A673 (cell line): ENCODE measurements at regions not wholly inside any gene's neighbourhood (a gene's known extent, or its start where the extent isn't known, plus 50 kb on each side); places are given as distances from the start of the nearest gene placed in this dataset.

ENCODE experiments used
- BruUV-seq: library from RNA; stranded (reverse); fragments of 400-500 nt; replicated peaks from 2 replicates; lab custom pipeline; 2021; lab: Mats Ljungman, UMichigan
- CTCF ChIA-PET: fragments of 300-600 bp; sonication (Branson Sonifier 250); formaldehyde crosslinking; loops from one replicate; lab custom pipeline; 2022; ENCODE audit warnings: antibody characterized with exemption; lab: Charles Lee
- POLR2A ChIA-PET: fragments of 300-600 bp; sonication (Branson Sonifier 250); formaldehyde crosslinking; loops from one replicate; lab custom pipeline; 2022; ENCODE audit warnings: antibody characterized with exemption; ENCODE audit not compliant: low non-redundant PET; lab: Charles Lee
- DNase-seq: peaks from one replicate; pipeline ENCODE4 v3.0.0-alpha.2; 2015; ENCODE audit warnings: low spot score
- H3K27ac ChIP-seq: fragments of 200-600 bp; sonication (generic); 2 replicates; pipeline ENCODE4 v1.5.1; 2016; ENCODE audit warnings: mixed run types, low read depth, mild to moderate bottlenecking, mixed read lengths, antibody characterized with exemption, low read length; ENCODE audit not compliant: poor library complexity, severe bottlenecking
- H3K27me3 ChIP-seq: fragments of 200-600 bp; sonication (generic); replicated peaks from 2 replicates; pipeline ENCODE4 v1.6.1; 2017; ENCODE audit warnings: mixed run types, low read depth, mild to moderate bottlenecking, mixed read lengths, antibody characterized with exemption, low read length; ENCODE audit not compliant: insufficient read depth, poor library complexity
- H3K36me3 ChIP-seq: fragments of 200-600 bp; sonication (generic); 2 replicates; pipeline ENCODE4 v1.6.1; 2016; ENCODE audit warnings: mixed run types, mild to moderate bottlenecking, mixed read lengths, antibody characterized with exemption, low read length; ENCODE audit not compliant: insufficient read depth, poor library complexity, severe bottlenecking
- H3K4me1 ChIP-seq: fragments of 200-600 bp; sonication (generic); 2 replicates; pipeline ENCODE4 v1.6.1; 2017; ENCODE audit warnings: mixed run types, mild to moderate bottlenecking, mixed read lengths, antibody characterized with exemption, low read length; ENCODE audit not compliant: insufficient read depth, poor library complexity, severe bottlenecking
- H3K4me3 ChIP-seq: fragments of 200-600 bp; sonication (generic); 2 replicates; pipeline ENCODE4 v1.5.1; 2016; ENCODE audit warnings: low read depth, mixed run types, mild to moderate bottlenecking, mixed read lengths, low read length; ENCODE audit not compliant: poor library complexity, severe bottlenecking
- H3K9me3 ChIP-seq: fragments of 200-600 bp; sonication (generic); 2 replicates; pipeline ENCODE4 v1.6.1; 2016; ENCODE audit warnings: mixed run types, low read depth, mild to moderate bottlenecking, mixed read lengths, antibody characterized with exemption, low read length; ENCODE audit not compliant: poor library complexity, severe bottlenecking
- EZH2 ChIP-seq: fragments of 200-600 bp; sonication (generic); IDR thresholded peaks from 2 replicates; pipeline ENCODE4 v1.6.1; 2017; ENCODE audit warnings: borderline replicate concordance, low read depth, mild to moderate bottlenecking, mixed read lengths, antibody characterized with exemption, low read length; ENCODE audit not compliant: poor library complexity, severe bottlenecking
- intact Hi-C: fragments of 100-400 bp; cut with micrococcal nuclease; formaldehyde crosslinking; loops from one replicate; pipeline ENCODE4 v1.10.0; 2022; ENCODE audit not compliant: unreplicated experiment
- TF ChIP-seq, protein P1 (sequence below): fragments of 300-800, 200-600 bp; sonication (generic); conservative IDR thresholded peaks from 2 replicates; pipeline ENCODE4 v1.5.1; 2017; ENCODE audit warnings: low read depth, mild to moderate bottlenecking, antibody characterized with exemption, low read length, moderate library complexity, mixed read lengths

DNA sequence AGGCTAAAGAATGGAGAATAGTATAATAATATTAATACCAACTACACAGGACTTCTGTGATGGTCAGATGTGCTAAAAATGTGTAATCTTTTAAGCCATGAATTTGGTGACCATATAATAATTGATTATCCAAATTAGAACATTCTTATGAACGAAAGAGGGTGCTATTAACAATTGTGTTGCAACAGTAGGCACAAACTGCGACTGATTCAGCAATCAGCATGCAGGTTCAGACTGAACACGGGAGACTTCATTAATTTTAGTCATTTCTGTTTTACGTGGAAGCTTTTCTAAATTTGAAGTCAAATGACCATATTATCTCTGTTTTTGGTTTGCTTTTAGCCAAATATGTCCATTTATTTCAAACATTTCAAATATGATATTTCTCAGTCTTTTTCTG, 54.6 kb upstream of the CHST9 start:
- POLR2A ChIA-PET, result no interaction called here
- no TSS peak for BruUV-seq
- no peak for TF ChIP-seq EZH2
- TF ChIP-seq, protein P1, sequence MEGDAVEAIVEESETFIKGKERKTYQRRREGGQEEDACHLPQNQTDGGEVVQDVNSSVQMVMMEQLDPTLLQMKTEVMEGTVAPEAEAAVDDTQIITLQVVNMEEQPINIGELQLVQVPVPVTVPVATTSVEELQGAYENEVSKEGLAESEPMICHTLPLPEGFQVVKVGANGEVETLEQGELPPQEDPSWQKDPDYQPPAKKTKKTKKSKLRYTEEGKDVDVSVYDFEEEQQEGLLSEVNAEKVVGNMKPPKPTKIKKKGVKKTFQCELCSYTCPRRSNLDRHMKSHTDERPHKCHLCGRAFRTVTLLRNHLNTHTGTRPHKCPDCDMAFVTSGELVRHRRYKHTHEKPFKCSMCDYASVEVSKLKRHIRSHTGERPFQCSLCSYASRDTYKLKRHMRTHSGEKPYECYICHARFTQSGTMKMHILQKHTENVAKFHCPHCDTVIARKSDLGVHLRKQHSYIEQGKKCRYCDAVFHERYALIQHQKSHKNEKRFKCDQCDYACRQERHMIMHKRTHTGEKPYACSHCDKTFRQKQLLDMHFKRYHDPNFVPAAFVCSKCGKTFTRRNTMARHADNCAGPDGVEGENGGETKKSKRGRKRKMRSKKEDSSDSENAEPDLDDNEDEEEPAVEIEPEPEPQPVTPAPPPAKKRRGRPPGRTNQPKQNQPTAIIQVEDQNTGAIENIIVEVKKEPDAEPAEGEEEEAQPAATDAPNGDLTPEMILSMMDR, result no peak

DNA sequence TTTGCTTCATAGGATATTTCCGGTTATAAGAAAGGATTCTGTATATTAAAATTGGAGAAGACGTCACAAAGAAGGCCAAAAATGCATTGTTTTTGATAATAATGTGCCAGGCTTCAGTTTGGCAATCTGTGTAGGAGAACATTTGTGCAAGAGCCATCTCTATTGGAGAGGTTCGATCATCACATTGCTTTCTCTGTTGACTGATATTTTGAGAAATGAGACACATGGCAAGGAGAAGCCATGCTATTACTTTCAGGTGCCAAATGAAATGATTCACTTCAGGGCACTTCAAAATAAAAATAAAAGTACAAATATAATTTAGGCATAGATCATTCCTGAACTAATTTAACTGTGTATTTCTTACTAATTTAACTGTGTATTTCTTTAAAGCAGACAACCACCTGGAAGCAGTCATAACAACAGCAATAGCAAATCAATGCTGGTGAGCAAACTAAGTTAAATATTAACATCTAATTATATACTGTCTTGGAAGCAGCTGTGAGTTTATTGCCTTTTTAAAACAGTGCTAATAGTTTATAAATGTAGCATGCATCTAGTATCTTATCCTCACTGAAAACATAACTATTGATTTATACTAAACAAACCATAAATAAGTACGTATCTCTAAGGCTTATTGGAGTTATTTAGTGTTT, 50.2 kb upstream of the CHST9 start:
- no peaks in the 10 kb centered on the region for H3K4me1 ChIP-seq
- TF ChIP-seq, protein P1, result no peak
- no peak for TF ChIP-seq EZH2
- no peak overlapping the region for H3K4me3 ChIP-seq
- CTCF ChIA-PET, result no interaction called here
- no peak overlapping the region for H3K27ac ChIP-seq
- no peaks in the 10 kb centered on the region for H3K27me3 ChIP-seq
- no TSS peak for BruUV-seq
- H3K9me3 ChIP-seq, result no peaks in the 10 kb centered on the region
- intact Hi-C loops, result no loop called here
- DNase-seq, result no peak
- POLR2A ChIA-PET, result no interaction called here
- no peaks in the 10 kb centered on the region for H3K36me3 ChIP-seq

More for the DNA sequence above, 54.6 kb upstream of the CHST9 start:
- H3K36me3 ChIP-seq, result no peaks in the 10 kb centered on the region
- no peaks in the 10 kb centered on the region for H3K4me1 ChIP-seq
- CTCF ChIA-PET, result no interaction called here
- H3K9me3 ChIP-seq, result no peaks in the 10 kb centered on the region
- no peaks in the 10 kb centered on the region for H3K27me3 ChIP-seq
- intact Hi-C loops, result loop anchor here (10.0 kb wide), 1 partner anchor 355 kb away; no protein-coding TSS in a partner anchor
- H3K4me3 ChIP-seq, result no peak overlapping the region
- DNase-seq, result no peak
- no peak overlapping the region for H3K27ac ChIP-seq
